Suprapubic skin (tissue), 4 donors: ENCODE measurements at regions not wholly inside any gene's neighbourhood (a gene's known extent, or its start where the extent isn't known, plus 50 kb on each side); places are given as distances from the start of the nearest gene placed in this dataset.

Experiments used
- CTCF ChIP-seq, 2 donors: fragments of 200-600 bp in 1 of 2; fragments of 450-650 bp in 1 of 2; sonication (generic) in 1 of 2; IDR thresholded peaks; one replicate each; pipeline ENCODE4 v1.5.1; 2016 to 2019; ENCODE audit warnings: antibody characterized with exemption in 2 of 2, mild to moderate bottlenecking in 1 of 2, moderate library complexity in 1 of 2
- EP300 ChIP-seq: sonication (generic); formaldehyde crosslinking; IDR thresholded peaks from one replicate; pipeline ENCODE4 v1.6.1; 2017; ENCODE audit warnings: antibody characterized with exemption
- POLR2A ChIP-seq, 2 donors: fragments of 450-650 bp; IDR thresholded peaks; one replicate each; pipeline ENCODE4 v1.6.1; 2017; ENCODE audit warnings: antibody characterized with exemption in 2 of 2, mild to moderate bottlenecking in 2 of 2, moderate library complexity in 2 of 2
- POLR2AphosphoS5 ChIP-seq, 3 donors: sonication (generic); formaldehyde crosslinking; IDR thresholded peaks; one replicate each; pipeline ENCODE4 v1.6.1; 2017; ENCODE audit warnings: antibody characterized with exemption in 3 of 3

GRCh38 chr1:25110485-25110884 is 121.8 kb downstream of the SYF2 start:
- TF ChIP-seq POLR2A (IDR thresholded peaks at IDR 0.05) = no peak
- TF ChIP-seq CTCF (IDR thresholded peaks at IDR 0.05) = no peak
- TF ChIP-seq EP300 = no peak
- no peak for TF ChIP-seq POLR2AphosphoS5 (IDR thresholded peaks at IDR 0.05)
